LNCaP clone FGC (cell line): ENCODE measurements at regions not wholly inside any gene's neighbourhood (a gene's known extent, or its start where the extent isn't known, plus 50 kb on each side); places are given as distances from the start of the nearest gene placed in this dataset.

ENCODE experiments used
- DNase-seq: peaks from one replicate; pipeline ENCODE4 v3.0.0-alpha.2; 2011; ENCODE audit warnings: low read depth
- H3K4me3 ChIP-seq: 2 replicates; pipeline ENCODE4 v1.5.1; 2011; ENCODE audit warnings: mild to moderate bottlenecking, low read depth, low read length, control low read depth
- TF ChIP-seq, protein P1 (sequence below): IDR thresholded peaks from 2 replicates; pipeline ENCODE4 v1.5.1; 2012; ENCODE audit warnings: mild to moderate bottlenecking; ENCODE audit not compliant: control insufficient read depth, insufficient read depth; ENCODE audit errors: extremely low read depth

DNA sequence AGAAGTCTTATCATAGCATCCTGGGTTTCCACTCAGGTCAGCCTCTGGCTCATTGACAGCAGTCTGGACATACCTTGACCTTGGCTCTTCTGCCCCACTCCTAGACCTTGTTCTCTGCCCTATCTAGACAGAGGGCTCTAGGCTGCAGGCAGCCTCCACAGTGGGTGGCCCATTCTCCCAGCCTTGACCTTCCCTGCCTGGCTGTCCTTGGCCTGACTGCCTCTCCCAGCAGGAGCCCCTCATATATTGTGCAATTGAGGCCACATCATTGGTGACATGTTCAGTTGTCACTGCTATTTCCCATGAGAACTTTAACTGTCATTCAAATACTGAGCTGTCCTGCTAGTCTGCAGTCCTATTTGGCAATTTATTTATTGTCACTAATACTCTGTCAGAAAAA, 503.4 kb downstream of the PLXNA4 start:
- TF ChIP-seq, protein P1, sequence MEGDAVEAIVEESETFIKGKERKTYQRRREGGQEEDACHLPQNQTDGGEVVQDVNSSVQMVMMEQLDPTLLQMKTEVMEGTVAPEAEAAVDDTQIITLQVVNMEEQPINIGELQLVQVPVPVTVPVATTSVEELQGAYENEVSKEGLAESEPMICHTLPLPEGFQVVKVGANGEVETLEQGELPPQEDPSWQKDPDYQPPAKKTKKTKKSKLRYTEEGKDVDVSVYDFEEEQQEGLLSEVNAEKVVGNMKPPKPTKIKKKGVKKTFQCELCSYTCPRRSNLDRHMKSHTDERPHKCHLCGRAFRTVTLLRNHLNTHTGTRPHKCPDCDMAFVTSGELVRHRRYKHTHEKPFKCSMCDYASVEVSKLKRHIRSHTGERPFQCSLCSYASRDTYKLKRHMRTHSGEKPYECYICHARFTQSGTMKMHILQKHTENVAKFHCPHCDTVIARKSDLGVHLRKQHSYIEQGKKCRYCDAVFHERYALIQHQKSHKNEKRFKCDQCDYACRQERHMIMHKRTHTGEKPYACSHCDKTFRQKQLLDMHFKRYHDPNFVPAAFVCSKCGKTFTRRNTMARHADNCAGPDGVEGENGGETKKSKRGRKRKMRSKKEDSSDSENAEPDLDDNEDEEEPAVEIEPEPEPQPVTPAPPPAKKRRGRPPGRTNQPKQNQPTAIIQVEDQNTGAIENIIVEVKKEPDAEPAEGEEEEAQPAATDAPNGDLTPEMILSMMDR: no peak
- DNase-seq: no peak
- H3K4me3 ChIP-seq: no peak overlapping the region

DNA sequence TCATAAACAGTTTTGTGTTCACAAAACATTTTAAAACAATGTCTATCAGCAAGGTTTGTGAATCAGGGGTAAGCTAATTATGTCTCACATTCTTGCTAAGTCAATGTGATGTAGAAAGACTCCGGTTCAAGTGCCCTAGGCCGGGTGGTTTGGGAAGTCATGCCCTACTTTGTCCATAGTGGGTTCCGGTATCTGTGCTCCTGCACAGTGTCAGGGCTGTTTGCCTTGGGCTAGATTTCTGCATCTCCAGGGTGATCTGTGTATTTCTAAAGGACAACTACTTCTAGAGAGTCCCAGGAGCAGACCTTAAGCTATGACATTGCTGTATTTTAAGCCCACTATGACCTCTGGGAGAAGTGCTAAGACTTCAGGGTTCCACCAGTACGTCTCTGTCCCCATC, 504.1 kb downstream of the PLXNA4 start:
- H3K4me3 ChIP-seq: no peak overlapping the region
- DNase-seq: no peak
- TF ChIP-seq, protein P1: no peak

DNA sequence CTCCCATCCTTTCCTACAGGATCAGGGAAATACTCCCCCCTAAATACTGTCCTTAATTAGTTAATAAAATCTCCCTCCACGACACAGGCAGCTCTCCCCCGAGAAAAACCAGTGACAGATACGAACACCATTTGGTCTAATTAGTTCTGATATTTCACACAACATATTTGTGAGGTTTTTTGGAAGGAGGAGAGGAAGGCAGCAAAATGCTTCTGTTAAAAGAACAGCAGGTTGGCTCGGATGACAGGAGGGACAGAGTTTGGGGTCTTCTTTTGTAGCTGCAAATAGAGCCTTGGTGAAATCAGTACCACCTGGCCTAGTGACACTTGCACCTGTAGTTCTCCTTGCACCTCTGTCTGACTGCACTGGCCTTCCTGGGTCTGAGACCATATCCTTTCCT, 507.0 kb downstream of the PLXNA4 start:
- no peak for DNase-seq

DNA sequence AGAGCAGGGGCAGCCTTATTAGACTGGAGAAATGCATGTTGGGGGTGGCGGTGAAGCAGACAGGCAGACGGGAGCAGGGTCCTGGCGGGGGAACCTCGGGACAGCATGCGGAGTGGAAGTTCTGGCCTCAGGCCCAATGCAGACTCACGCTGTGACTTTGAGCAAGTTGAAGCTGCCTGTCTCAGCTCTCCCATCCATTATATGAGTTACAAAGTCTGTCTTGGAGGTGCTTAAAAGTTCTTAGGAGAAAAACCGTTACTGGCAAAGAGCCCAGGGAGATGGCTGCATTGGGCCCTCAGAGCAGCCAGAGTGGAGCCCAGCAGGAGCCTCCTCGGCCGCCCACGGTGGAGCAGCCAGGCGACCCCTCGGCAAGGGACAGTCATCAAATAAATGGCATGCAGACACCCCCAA, 509.5 kb downstream of the PLXNA4 start:
- H3K4me3 ChIP-seq: no peak overlapping the region
- DNase-seq: no peak
- TF ChIP-seq, protein P1: no peak

More for the DNA sequence above, 507.0 kb downstream of the PLXNA4 start:
- no peak overlapping the region for H3K4me3 ChIP-seq
- TF ChIP-seq, protein P1: no peak

DNA sequence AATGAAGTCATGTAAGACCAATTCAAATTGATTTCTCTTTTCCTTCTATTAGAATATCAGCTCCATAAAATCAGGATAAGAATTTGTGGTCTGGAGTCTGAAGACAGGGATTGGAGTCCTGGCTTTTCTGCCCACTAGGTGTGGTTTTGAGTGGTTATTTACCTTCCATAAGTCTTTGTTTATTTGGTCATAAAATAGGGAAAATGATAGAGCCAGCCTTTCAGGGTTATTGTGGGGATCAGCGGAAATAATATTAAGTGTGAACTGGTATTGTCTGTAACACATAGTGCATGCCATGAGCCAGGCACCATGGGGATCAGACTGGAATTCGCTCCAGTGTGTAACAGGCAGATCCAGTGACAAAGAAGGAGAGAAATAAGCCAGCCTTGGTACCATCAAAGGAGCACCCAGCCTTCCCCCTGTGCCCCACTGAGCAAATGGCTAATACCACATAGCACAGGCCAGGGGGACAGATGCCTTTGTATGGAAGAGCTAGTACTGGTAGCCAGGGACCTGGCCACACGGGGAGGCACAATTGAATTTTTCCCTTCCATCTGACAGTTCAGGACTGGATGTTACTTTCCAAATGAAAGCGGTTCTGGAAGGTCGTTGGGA, 509.7 kb upstream of the PODXL start:
- no peak overlapping the region for H3K4me3 ChIP-seq
- TF ChIP-seq, protein P1: no peak
- DNase-seq: no peak

DNA sequence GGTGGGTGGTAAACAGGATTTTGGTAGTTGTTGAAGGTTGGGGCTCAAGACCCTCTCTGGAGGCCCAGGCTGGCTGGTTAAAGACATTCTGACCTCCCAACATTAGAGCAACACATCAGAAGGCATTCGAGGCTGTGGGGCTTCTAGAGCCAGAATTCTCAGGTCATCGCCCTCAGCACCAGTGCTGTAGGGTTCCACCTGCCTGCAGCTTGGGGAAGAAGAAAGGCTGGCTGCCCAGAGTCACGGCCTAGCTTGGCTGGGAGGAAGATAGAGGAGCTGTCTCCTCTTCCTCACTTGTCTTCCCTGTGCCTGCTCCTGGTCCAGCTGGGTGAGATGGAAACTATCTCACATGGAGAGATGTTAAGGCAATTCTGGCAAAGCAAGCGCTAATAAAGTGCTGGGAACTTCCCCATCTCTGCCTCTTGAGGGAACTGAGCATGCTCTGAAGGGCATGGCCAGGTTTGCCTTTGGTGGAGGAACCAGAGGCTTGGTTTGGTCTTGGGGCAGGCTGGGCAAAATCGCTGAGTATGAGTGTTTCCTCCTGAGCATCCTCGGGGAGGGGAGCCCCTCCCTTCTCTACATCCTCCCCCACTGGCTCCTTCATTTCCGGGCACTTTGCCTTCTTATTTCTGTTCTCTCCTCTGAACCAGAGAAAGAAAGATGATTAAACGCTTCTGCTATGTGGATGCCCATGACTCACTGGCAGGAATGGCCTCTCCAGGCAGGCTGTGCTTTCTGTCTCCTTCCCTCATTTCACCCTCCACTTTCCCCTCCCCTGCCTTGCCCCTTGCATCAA, 509.0 kb upstream of the PODXL start:
- DNase-seq: no peak
- TF ChIP-seq, protein P1: no peak
- H3K4me3 ChIP-seq: no peak overlapping the region
